ENCODE measurements at regions not wholly inside any gene's neighbourhood (a gene's known extent, or its start where the extent isn't known, plus 50 kb on each side); places are given as distances from the start of the nearest gene placed in this dataset.

- no peak for DNase-seq
- WGBS (ENCODE audit: insufficient coverage), result no CpG with 5 or more reads among the region's 5 CpGs
These were observed 713.7 kb downstream of the TSN start for GRCh38 chr2:122469147-122469546.

GRCh38 chr2:122471753-122472152 is 716.3 kb downstream of the TSN start:
- DNase-seq, result peak; percentile 96
- Histone ChIP-seq H3K4me1 (ENCODE audit: control insufficient read depth, insufficient read depth, low read length) (no peaks in the 10 kb centered on the region), H3K27ac (ENCODE audit: low read length) (no peak overlapping the region), H3K27me3 (ENCODE audit: control insufficient read depth, insufficient read depth, low read length) (no peaks in the 10 kb centered on the region), H3K4me3 (ENCODE audit: low read length) (no peak overlapping the region), H3K9me3 (replicated peaks; ENCODE audit: control insufficient read depth, low read depth, low read length) (no peaks in the 10 kb centered on the region), H3K36me3 (ENCODE audit: control insufficient read depth, insufficient read depth, low read length) (no peaks in the 10 kb centered on the region)

More at GRCh38 chr2:122469147-122469546, 713.7 kb downstream of the TSN start:
- no peaks in the 10 kb centered on the region for H3K4me1 ChIP-seq (ENCODE audit: control insufficient read depth, insufficient read depth, low read length)
- no peak overlapping the region for H3K4me3 ChIP-seq (ENCODE audit: low read length)
- no peaks in the 10 kb centered on the region for H3K9me3 ChIP-seq (replicated peaks; ENCODE audit: control insufficient read depth, low read depth, low read length)
- H3K27ac ChIP-seq (ENCODE audit: low read length), result no peak overlapping the region
- H3K27me3 ChIP-seq (ENCODE audit: control insufficient read depth, insufficient read depth, low read length), result no peaks in the 10 kb centered on the region
- H3K36me3 ChIP-seq (ENCODE audit: control insufficient read depth, insufficient read depth, low read length), result no peaks in the 10 kb centered on the region

- Histone ChIP-seq H3K27me3 (ENCODE audit: control insufficient read depth, insufficient read depth, low read length) (no peaks in the 10 kb centered on the region), H3K4me1 (ENCODE audit: control insufficient read depth, insufficient read depth, low read length) (peaks cover 5% of the 10 kb centered on the region), H3K9me3 (replicated peaks; ENCODE audit: control insufficient read depth, low read depth, low read length) (no peaks in the 10 kb centered on the region), H3K36me3 (ENCODE audit: control insufficient read depth, insufficient read depth, low read length) (no peaks in the 10 kb centered on the region), H3K4me3 (ENCODE audit: low read length) (no peak overlapping the region), H3K27ac (ENCODE audit: low read length) (no peak overlapping the region)
- WGBS (ENCODE audit: insufficient coverage), result 0% methylated on average over 1 of the region's 2 CpGs
- peak; percentile 51 for DNase-seq
These were observed 722.7 kb downstream of the TSN start for GRCh38 chr2:122478117-122478516.

- WGBS (ENCODE audit: insufficient coverage), result no CpG with 5 or more reads among the region's 2 CpGs
- Histone ChIP-seq H3K4me3 (ENCODE audit: low read length) (no peak overlapping the region), H3K4me1 (ENCODE audit: control insufficient read depth, insufficient read depth, low read length) (peaks cover 5% of the 10 kb centered on the region), H3K27me3 (ENCODE audit: control insufficient read depth, insufficient read depth, low read length) (no peaks in the 10 kb centered on the region), H3K36me3 (ENCODE audit: control insufficient read depth, insufficient read depth, low read length) (no peaks in the 10 kb centered on the region), H3K27ac (ENCODE audit: low read length) (peak overlapping the region; percentile 32), H3K9me3 (replicated peaks; ENCODE audit: control insufficient read depth, low read depth, low read length) (no peaks in the 10 kb centered on the region)
- peak; percentile 68 for DNase-seq
These were observed 723.3 kb downstream of the TSN start for GRCh38 chr2:122478771-122479170.

DNA sequence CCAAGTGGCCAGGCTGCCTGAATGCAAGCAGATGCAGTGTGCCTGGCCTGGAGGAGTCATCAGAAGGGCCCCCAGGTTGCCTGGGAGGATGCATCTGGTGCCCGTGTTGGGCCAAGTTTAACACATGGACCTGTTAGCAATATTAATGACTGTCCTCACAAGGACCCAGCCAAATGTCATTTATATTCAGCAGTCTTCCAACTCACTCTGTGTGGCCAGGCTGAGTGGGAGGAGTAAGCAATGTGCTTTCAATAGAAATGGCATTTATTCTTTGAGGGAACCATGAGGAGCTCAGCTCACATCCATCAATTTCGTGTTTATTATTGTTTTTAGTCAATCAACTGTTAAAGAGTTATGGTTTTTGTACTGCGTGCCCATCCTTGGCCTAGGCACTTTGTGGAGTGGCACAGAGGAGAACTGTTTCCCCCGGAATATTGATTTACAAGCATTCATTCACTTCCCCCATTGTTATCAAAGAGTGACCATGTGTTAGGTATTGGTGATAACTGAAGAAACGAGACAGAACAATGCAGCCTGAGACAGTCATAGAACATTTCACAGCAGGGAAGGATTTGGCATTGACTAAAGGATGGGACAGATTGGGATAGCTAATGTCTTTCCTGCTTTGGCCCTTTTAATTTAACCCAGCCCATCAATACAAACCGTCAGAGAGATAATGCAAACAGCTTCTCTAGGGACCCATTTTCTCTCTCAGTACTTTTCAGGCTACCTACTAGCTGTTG is 725.2 kb downstream of the TSN start:
- Histone ChIP-seq H3K4me1 (ENCODE audit: control insufficient read depth, insufficient read depth, low read length) (peaks cover 5% of the 10 kb centered on the region), H3K9me3 (replicated peaks; ENCODE audit: control insufficient read depth, low read depth, low read length) (no peaks in the 10 kb centered on the region), H3K27me3 (ENCODE audit: control insufficient read depth, insufficient read depth, low read length) (no peaks in the 10 kb centered on the region), H3K4me3 (ENCODE audit: low read length) (no peak overlapping the region), H3K36me3 (ENCODE audit: control insufficient read depth, insufficient read depth, low read length) (no peaks in the 10 kb centered on the region), H3K27ac (ENCODE audit: low read length) (no peak overlapping the region)
- no CpG with 5 or more reads among the region's 6 CpGs for WGBS (ENCODE audit: insufficient coverage)
- DNase-seq, result no peak

DNA sequence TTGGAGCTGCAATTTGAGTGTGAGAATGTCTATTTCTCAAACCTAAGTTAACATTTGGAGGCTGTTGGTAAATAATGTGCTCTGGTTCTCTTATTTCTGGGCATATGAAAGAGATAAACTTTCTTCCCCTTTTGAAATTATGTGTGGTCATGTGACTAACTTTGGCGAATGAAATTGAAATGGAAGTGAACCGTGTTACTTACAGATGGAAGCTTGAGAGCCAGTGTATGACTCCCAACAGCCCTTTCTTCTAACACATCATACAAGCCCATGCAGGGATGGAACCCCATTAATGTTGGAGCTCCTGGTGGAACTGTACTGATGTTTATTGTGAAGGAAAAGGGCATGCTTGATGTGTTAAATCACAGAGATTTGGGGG is 725.8 kb downstream of the TSN start:
- no peaks in the 10 kb centered on the region for H3K9me3 ChIP-seq (replicated peaks; ENCODE audit: control insufficient read depth, low read depth, low read length)
- no peaks in the 10 kb centered on the region for H3K36me3 ChIP-seq (ENCODE audit: control insufficient read depth, insufficient read depth, low read length)
- no CpG with 5 or more reads among the region's 2 CpGs for WGBS (ENCODE audit: insufficient coverage)
- no peak for DNase-seq
- no peak overlapping the region for H3K4me3 ChIP-seq (ENCODE audit: low read length)
- no peak overlapping the region for H3K27ac ChIP-seq (ENCODE audit: low read length)
- no peaks in the 10 kb centered on the region for H3K27me3 ChIP-seq (ENCODE audit: control insufficient read depth, insufficient read depth, low read length)
- peaks cover 5% of the 10 kb centered on the region for H3K4me1 ChIP-seq (ENCODE audit: control insufficient read depth, insufficient read depth, low read length)

GRCh38 chr2:122481717-122482116 is 726.3 kb downstream of the TSN start:
- H3K36me3 ChIP-seq (ENCODE audit: control insufficient read depth, insufficient read depth, low read length), result no peaks in the 10 kb centered on the region
- H3K4me3 ChIP-seq (ENCODE audit: low read length), result no peak overlapping the region
- H3K27me3 ChIP-seq (ENCODE audit: control insufficient read depth, insufficient read depth, low read length), result no peaks in the 10 kb centered on the region
- no peaks in the 10 kb centered on the region for H3K9me3 ChIP-seq (replicated peaks; ENCODE audit: control insufficient read depth, low read depth, low read length)
- no peak overlapping the region for H3K27ac ChIP-seq (ENCODE audit: low read length)
- H3K4me1 ChIP-seq (ENCODE audit: control insufficient read depth, insufficient read depth, low read length), result peaks cover 5% of the 10 kb centered on the region
- DNase-seq, result no peak

- no peaks in the 10 kb centered on the region for H3K27me3 ChIP-seq (ENCODE audit: control insufficient read depth, insufficient read depth, low read length)
- WGBS (ENCODE audit: insufficient coverage), result no CpG with 5 or more reads among the region's 2 CpGs
- H3K36me3 ChIP-seq (ENCODE audit: control insufficient read depth, insufficient read depth, low read length), result no peaks in the 10 kb centered on the region
- H3K9me3 ChIP-seq (replicated peaks; ENCODE audit: control insufficient read depth, low read depth, low read length), result no peaks in the 10 kb centered on the region
- H3K4me1 ChIP-seq (ENCODE audit: control insufficient read depth, insufficient read depth, low read length), result peaks cover 4% of the 10 kb centered on the region
- no peak overlapping the region for H3K4me3 ChIP-seq (ENCODE audit: low read length)
- no peak overlapping the region for H3K27ac ChIP-seq (ENCODE audit: low read length)
- DNase-seq, result peak; percentile 84
These were observed 730.6 kb downstream of the TSN start for GRCh38 chr2:122486086-122486485.

- peaks cover 4% of the 10 kb centered on the region for H3K4me1 ChIP-seq (ENCODE audit: control insufficient read depth, insufficient read depth, low read length)
- peak; percentile 87 for DNase-seq
These were observed 731.4 kb downstream of the TSN start for GRCh38 chr2:122486705-122487415.

DNA sequence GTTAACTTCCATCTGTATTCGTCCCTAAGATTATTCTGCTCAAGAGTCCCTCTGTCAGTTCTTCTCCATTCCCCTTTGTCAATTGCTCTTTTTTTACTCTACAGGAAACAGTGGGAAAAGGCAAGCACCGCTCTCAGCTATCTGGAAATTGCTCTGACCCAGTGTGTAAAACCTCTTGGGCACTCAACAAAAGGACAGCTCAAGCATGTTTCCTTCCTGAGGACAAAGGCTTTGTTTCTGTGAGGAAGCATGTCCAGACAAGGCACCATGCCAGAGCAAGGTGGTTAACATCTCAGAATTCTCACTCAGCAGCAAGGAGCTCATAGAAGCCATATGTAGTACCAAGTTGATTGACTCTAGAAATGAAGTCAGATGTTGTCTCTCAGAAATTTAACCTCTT is 735.6 kb downstream of the TSN start:
- 93% methylated on average over 2 of the region's 2 CpGs for WGBS (ENCODE audit: insufficient coverage)
- peaks cover 2% of the 10 kb centered on the region for H3K4me1 ChIP-seq (ENCODE audit: control insufficient read depth, insufficient read depth, low read length)
- no peak overlapping the region for H3K27ac ChIP-seq (ENCODE audit: low read length)
- H3K4me3 ChIP-seq (ENCODE audit: low read length), result no peak overlapping the region
- H3K36me3 ChIP-seq (ENCODE audit: control insufficient read depth, insufficient read depth, low read length), result no peaks in the 10 kb centered on the region
- H3K9me3 ChIP-seq (replicated peaks; ENCODE audit: control insufficient read depth, low read depth, low read length), result no peaks in the 10 kb centered on the region
- no peaks in the 10 kb centered on the region for H3K27me3 ChIP-seq (ENCODE audit: control insufficient read depth, insufficient read depth, low read length)
- DNase-seq, result no peak

More at GRCh38 chr2:122486705-122487415, 731.4 kb downstream of the TSN start:
- Histone ChIP-seq H3K36me3 (ENCODE audit: control insufficient read depth, insufficient read depth, low read length) (no peaks in the 10 kb centered on the region), H3K27ac (ENCODE audit: low read length) (peak overlapping the region; percentile 52), H3K27me3 (ENCODE audit: control insufficient read depth, insufficient read depth, low read length) (no peaks in the 10 kb centered on the region), H3K4me3 (ENCODE audit: low read length) (no peak overlapping the region), H3K9me3 (replicated peaks; ENCODE audit: control insufficient read depth, low read depth, low read length) (no peaks in the 10 kb centered on the region)
- WGBS (ENCODE audit: insufficient coverage), result 0% methylated on average over 1 of the region's 3 CpGs
